NCI-H1048 (cell line): ENCODE measurements at regions not wholly inside any gene's neighbourhood (a gene's known extent, or its start where the extent isn't known, plus 50 kb on each side); places are given as distances from the start of the nearest gene placed in this dataset.

ENCODE experiments used
- DNase-seq: peaks from one replicate; lab custom pipeline; 2025; lab: John Stamatoyannopoulos, UW

DNA sequence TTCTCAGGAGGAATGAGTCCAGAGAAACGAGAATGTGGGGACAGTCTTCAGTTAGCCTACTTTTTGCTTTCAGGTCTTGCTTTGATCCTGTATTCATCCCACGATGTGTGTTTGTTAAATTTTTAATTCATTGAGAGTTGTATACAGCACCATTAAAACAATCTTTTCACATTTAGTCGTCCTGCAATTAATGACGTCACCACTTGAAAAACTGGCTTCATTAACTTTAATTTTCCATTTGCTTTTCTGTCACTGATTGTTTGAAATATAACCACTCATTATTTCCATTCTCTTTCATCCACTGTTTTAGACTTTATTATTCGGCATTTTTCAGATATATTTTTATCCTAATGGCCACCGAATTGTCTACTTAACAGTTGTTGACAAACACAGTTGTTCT is 146.9 kb downstream of the TFEC start:
- no peak for DNase-seq

DNA sequence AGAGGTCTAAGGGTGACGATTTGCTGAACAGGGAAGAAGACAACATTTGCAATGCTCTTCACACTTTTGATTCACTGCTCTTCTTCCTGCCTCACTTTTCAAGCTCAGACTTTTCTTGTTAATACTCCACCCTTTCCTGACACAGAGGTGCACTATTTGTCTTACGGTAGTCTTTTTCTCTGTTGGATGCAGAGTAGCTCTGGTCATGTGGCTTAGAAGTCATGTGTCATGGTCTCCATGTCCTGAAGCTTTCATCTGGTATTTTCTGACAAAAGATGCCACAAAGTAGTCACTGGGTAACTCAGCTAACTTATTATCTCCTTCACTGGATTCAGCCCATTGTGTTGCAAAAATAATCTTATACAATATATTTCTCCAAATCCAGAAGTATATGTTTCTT is 149.1 kb downstream of the TFEC start:
- no peak for DNase-seq

DNA sequence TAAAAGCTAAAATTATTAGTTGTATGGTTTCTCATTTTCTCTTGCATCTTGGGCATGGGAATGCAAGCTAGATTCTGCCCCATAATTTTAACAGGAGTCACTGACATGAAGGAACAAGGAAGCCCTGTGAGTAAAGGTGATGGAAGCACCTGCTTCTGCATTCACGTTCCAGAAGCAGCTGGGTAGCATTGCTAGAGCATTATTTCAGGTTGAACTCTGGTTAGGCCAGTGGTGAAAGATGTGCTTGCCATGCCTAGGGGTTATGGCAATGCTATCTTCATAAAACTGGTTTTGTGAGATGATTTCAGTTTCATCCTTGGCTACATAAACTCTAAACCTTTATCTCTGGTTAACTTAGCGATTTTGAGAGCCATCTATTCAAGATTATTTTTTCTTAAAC is 151.4 kb downstream of the TFEC start:
- DNase-seq: no peak

- DNase-seq: no peak
Measured at GRCh38 chr7:115869801-115870200, 160.8 kb downstream of the TFEC start.

GRCh38 chr7:115869190-115869589 is 161.4 kb downstream of the TFEC start:
- DNase-seq: no peak

DNA sequence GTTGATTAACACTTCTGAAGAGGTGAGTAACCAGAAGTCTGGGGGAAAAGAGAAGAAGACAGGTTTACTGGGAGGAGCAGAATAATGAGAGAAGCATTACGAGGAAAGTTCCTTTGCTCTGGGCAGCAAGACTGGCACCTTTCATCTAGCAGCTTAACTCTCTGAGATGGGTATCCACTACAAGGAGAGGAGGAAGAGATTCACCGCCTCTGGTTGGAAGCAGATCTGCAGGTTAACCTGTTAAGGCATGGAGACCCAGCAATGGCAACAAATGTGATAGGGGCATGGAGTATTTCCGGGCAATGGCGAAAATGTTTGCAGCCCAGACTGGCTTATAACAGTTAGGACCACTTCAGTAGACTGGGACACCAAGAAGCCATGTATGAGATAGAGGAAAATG is 162.2 kb downstream of the TFEC start:
- DNase-seq: no peak

GRCh38 chr7:115864082-115864481 is 166.5 kb downstream of the TFEC start:
- no peak for DNase-seq

DNA sequence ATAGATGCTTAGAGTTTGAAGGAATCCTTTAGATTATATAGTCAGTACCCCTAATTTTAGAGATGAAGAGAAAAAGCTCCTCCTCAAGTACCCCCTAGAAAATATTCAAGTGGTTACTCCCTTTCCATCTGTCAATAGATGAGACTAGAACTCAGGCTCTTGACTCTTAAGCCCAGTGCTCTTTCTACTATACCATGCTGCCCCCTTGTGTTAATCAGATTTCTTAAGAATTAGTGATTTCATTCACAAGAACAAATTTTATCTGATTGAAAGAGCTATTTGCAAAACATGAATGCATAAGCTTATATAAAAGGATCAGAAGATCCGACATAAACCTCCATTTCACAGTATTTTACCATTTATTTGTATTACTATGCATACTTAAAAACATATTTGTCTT is 179.3 kb downstream of the TFEC start:
- DNase-seq: peak; percentile 20

DNA sequence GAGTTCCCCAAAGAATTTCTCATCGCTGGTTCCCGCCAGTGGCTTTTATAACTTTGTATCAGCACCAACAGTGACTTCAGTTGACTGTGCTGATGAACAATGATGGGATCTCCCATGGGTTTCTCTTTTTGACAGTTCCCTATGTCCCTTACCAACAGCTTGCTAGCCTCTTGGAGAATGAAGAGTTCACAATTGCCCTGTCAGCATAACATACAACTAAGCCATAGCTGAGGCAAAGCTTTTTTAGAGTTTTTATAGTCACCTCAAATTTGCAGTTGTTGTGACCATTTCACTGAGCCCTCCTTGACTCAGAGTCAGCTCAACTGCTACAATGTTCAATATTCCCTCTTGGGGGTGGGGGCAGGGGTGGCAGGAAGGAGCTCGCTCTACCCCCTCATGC is 179.8 kb downstream of the TFEC start:
- DNase-seq: no peak

DNA sequence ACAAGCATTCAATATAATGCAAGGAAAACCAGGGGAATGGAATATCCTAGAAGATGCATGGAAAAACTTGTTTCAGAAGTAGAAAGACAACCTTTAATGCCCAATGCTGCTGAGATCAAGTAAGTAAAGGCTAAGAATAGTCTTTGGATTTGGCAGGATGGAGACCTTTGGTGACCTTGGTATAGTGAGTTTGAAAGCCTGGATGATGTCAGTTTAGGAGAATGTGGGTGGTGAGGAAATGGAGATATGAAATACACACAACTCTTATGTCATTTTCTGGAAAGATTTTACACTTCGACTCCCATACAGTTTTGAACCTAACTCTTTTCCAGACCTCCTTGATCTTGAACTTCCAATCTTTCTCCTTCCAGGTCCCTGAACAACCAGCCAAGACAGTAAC is 185.7 kb downstream of the TFEC start:
- DNase-seq: no peak

GRCh38 chr7:115840702-115841101 is 189.9 kb downstream of the TFEC start:
- DNase-seq: no peak

GRCh38 chr7:115838829-115839228 is 191.7 kb downstream of the TFEC start:
- DNase-seq: no peak

DNA sequence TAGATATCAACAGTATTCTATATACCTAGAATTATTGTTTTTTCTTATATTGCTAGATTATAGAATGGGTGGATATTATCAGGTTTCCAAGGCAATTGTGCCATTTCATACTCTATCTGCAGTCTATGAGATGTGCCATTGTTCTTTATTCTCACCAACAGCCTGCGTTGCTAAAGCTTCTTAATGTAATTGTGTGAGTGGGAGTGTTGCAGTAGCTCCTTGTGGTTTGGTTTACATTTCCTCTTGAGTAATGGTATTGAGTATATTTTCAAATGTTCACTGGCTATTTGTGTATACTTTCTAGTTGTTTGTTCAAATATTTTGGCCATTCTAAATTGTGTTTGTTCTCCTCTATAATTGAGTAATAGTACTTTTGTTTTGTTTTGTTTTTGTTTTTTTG is 199.2 kb downstream of the TFEC start:
- DNase-seq: no peak

DNA sequence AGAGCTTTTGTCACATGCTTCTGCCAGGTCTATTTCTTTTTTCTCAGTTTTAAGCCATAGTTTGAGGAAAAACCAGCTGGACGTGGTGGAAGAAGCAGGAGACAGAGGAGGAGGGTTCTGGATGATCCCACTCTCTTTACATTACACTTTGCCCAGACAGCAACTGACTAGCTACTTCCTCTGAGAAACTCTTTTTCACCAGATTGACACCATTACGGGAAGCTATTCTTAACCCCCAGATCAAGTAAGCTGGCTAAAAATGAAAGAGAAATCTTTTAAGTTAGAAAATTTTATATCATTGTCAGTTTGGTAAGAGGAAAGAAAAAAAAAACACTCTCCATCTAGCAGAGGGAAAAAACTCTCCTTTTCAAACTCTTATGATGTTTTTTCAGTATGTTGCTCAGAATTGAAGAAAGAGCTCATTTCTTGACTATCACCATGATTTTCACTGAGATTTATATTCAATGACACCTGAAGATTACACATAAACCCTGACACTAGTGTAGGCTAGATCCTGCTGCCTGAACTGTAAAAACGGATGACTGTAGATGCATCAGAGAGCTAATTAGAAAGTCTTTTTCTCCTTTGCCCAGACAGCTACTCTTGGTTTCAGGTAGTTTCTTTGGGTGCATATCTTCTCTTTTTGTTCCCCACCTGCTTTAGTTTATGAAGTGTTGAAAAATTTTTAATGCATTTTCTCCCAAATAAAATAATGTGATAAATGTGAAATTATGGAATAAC is 203.1 kb downstream of the TFEC start:
- DNase-seq: no peak

GRCh38 chr7:115825456-115826115 is 205.0 kb downstream of the TFEC start:
- DNase-seq: no peak

- no peak for DNase-seq
Measured at GRCh38 chr7:115822801-115823200, 207.8 kb downstream of the TFEC start.

DNA sequence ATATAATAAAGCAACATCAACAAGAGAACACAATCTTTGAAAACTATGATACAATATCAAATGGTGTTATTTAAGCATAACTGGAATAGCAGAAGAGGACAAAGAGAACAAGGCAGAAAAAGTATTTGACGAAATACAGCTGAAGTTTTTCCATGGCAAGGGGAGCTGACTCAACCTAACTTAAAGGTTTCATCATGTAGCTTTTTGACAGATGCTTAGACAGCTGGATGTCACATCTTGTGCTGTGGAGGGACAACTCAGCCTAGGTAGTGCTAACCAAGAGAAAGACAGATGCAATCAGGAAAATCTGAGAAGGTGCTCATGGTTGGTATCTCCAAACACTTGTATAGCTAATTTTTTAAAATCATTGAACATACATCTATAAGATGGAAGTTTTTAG is 208.2 kb downstream of the TFEC start:
- no peak for DNase-seq

DNA sequence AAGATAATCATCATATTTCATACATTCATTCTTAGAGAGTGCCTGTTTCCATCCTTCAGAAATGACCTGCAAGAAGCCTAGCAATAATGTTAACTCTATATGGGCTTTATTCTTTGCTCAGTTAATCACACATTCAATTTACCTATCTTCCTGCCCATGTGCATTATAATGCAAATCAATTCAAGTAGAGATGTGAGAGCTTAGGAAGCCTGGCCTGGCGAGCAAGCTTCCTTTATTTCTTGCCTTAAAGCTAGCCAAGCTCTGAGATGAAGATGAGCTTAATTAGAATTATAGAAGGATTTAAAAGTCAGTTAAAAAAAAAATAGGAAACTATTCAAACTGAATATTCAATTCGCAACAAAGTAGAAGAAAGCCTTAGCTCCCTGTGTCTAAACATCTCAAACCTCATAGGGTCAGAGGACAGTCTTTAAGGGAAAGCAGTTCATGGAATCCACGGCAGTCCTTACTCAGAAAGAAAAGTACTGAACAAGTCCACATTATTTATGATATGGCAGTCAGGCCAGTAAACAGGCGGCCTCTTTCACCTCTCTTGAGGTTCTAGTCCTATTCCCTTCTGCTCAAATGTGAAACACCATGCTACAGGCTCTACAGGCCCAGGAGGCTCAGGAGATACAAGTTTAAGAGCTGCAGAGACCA is 214.1 kb downstream of the TFEC start:
- no peak for DNase-seq

- no peak for DNase-seq
Measured at GRCh38 chr7:115812794-115813193, 217.8 kb downstream of the TFEC start.

DNA sequence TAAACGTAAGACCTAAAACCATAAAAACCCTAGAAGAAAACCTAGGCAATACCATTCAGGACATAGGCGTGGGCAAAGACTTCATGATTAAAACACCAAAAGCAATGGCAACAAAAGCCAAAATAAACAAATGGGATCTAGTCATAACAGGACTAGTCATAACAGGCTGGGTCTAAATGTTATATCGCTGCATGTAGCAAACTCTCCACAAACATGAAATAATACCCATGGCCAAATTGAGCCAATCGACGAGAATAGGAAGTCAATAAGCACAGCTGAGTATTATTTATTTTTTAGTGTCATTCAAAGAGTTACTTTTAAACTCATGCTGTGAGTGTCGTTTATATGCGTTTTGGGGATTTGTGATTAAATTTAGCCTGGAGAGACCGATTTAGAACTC is 225.1 kb downstream of the TFEC start:
- DNase-seq: no peak

- DNase-seq: no peak
Measured at GRCh38 chr7:115802415-115802814, 228.1 kb downstream of the TFEC start.

DNA sequence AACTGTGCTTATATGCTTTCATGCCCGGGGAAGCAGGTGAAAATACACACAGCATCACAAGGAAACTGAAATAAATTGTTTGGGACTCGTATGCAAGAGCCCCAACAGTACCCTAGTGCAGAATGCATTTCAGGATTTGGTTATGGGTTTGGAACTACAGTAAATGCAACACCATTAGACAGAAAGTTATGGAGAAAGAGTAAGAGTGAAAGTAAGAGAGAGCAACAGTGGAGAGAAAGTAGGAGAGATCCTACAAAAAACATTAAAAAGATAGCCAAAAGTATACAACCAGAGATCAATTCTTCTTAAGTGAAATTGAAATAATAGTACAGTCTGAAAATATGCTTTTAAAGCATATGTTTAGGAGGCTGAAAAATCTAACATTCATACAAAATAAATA is 231.1 kb downstream of the TFEC start:
- DNase-seq: no peak

GRCh38 chr7:115793958-115794702 is 236.4 kb downstream of the TFEC start:
- no peak for DNase-seq
